ENCODE measurements at regions not wholly inside any gene's neighbourhood (a gene's known extent, or its start where the extent isn't known, plus 50 kb on each side); places are given as distances from the start of the nearest gene placed in this dataset.

DNA sequence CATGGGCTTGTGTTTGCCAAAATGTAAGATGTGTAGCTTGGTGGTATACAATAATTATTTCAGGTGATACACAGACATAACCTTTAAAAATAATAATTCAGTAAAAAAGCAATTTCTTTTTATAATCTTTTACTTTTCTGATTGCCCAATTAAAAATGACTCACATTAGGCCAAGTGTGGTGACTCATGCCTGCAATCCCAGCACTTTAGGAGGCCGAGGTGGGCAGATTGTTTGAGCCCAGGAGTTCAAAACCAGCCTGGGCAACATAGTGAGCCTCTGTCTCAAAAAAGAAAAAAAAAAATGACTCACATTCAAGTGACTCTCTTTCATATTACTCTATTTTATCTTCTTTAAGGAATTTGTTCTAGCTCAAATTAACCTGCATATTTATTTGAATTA, 449.4 kb upstream of the HTR2C start:
- Histone ChIP-seq H3K9me2 (replicated peaks; ENCODE audit: insufficient read depth, low read length) (no peaks in the 10 kb centered on the region), H3K4me2 (ENCODE audit: low read depth, low read length, poor library complexity, severe bottlenecking) (no peak overlapping the region), H3K36me3 (ENCODE audit: insufficient read depth, low read length) (no peaks in the 10 kb centered on the region)

DNA sequence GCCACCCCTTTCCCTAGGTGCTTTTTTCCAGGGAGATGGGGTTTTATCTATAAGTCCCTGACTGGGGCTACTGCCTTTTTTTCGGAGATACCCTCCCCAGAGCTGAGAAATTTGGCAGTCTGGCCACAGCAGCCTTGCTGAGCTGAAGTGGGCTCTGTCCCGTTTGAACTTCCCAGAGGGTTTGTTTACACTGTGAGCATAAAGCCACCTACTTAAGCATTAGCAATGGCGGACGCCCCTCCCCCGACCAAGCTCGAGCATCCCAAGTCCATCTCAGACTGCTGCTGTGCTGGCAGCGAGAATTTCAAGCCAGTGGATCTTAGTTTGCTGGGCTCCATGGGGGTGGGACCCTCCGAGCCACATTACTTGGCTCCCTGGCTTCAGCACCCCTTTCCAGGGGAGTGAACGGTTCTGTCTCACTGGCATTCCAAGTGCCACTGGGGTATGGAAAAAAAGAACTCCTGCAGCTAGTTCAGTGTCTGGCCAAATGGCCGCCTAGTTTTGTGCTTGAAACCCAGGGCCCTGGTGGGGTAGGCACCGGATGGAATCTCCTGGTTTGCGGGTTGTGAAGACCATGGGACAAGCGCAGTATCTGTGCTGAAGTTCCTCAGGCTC, 456.4 kb upstream of the HTR2C start:
- Histone ChIP-seq H3K27me3 (ENCODE audit: low read length) (no peaks in the 10 kb centered on the region), H3K9me2 (replicated peaks; ENCODE audit: insufficient read depth, low read length) (no peaks in the 10 kb centered on the region), H3K9me3 (ENCODE audit: low read length) (no peaks in the 10 kb centered on the region), H4K20me1 (ENCODE audit: insufficient read depth, low read depth, low read length) (no peaks in the 10 kb centered on the region), H3K9ac (ENCODE audit: low read length) (no peak overlapping the region), H3K4me3 (ENCODE audit: low read length) (no peak overlapping the region), H2AFZ (ENCODE audit: low read length) (no peak overlapping the region), H3K27ac (ENCODE audit: low read length) (no peak overlapping the region), H3K79me2 (ENCODE audit: low read length) (no peaks in the 10 kb centered on the region), H3K4me1 (ENCODE audit: low read length) (no peaks in the 10 kb centered on the region), H3K36me3 (ENCODE audit: insufficient read depth, low read length) (no peaks in the 10 kb centered on the region), H3K4me2 (ENCODE audit: low read depth, low read length, poor library complexity, severe bottlenecking) (no peak overlapping the region)
- DNase-seq: no peak

More for the DNA sequence above, 449.4 kb upstream of the HTR2C start:
- no peak overlapping the region for H3K27ac ChIP-seq (ENCODE audit: low read length)
- no peak for DNase-seq
- H4K20me1 ChIP-seq (ENCODE audit: insufficient read depth, low read depth, low read length): no peaks in the 10 kb centered on the region
- no peaks in the 10 kb centered on the region for H3K79me2 ChIP-seq (ENCODE audit: low read length)
- H3K4me3 ChIP-seq (ENCODE audit: low read length): no peak overlapping the region
- H3K9me3 ChIP-seq (ENCODE audit: low read length): no peaks in the 10 kb centered on the region
- H3K4me1 ChIP-seq (ENCODE audit: low read length): no peaks in the 10 kb centered on the region
- no peaks in the 10 kb centered on the region for H3K27me3 ChIP-seq (ENCODE audit: low read length)
- no peak overlapping the region for H3K9ac ChIP-seq (ENCODE audit: low read length)
- H2AFZ ChIP-seq (ENCODE audit: low read length): no peak overlapping the region

DNA sequence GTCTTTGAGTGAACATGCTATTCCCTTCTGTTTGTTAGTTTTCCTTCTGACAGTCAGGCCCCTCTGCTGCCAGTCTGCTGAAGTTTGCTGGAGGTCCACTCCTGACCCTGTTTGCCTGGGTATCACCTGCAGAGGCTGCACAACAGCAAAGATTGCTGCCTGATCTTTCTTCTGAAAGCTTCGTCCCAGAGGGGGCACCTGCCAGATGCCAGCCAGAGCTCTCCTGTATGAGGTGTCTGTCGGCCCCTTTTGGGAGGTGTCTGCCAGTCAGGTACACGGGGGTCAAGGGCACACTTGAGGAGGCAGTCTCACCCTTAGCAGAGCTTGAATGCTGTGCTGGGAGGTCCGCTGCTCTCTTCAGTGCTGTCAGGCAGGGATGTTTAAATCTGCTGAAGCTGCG, 456.9 kb upstream of the HTR2C start:
- Histone ChIP-seq H3K9me2 (replicated peaks; ENCODE audit: insufficient read depth, low read length) (no peaks in the 10 kb centered on the region), H3K79me2 (ENCODE audit: low read length) (no peaks in the 10 kb centered on the region), H3K9ac (ENCODE audit: low read length) (no peak overlapping the region), H4K20me1 (ENCODE audit: insufficient read depth, low read depth, low read length) (no peaks in the 10 kb centered on the region), H2AFZ (ENCODE audit: low read length) (no peak overlapping the region), H3K4me3 (ENCODE audit: low read length) (no peak overlapping the region), H3K27me3 (ENCODE audit: low read length) (no peaks in the 10 kb centered on the region), H3K4me1 (ENCODE audit: low read length) (no peaks in the 10 kb centered on the region), H3K36me3 (ENCODE audit: insufficient read depth, low read length) (no peaks in the 10 kb centered on the region), H3K4me2 (ENCODE audit: low read depth, low read length, poor library complexity, severe bottlenecking) (no peak overlapping the region), H3K27ac (ENCODE audit: low read length) (no peak overlapping the region), H3K9me3 (ENCODE audit: low read length) (no peaks in the 10 kb centered on the region)
- no peak for DNase-seq

DNA sequence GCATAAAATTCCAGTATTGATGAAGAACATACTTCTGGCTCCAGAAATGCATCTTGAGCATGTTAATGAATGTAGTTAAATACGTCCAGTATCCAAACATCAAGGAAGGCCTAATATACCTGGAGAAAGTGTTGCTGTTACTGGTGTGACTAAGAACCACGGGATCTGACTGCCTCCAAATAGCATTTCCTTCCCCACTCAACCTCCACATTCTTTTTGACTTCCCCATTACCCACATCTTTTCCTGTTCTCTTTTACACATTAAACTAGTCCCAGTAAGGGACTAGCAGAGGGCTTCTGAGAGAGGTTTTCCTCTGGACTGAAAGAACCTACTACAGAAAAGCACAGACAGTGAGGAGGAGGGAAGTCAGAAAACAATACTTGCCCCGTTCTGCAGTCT, 482.8 kb upstream of the HTR2C start:
- Histone ChIP-seq H3K9ac (ENCODE audit: low read length) (no peak overlapping the region), H3K4me2 (ENCODE audit: low read depth, low read length, poor library complexity, severe bottlenecking) (no peak overlapping the region), H3K9me2 (replicated peaks; ENCODE audit: insufficient read depth, low read length) (no peaks in the 10 kb centered on the region), H3K27me3 (ENCODE audit: low read length) (no peaks in the 10 kb centered on the region), H3K4me3 (ENCODE audit: low read length) (no peak overlapping the region), H3K4me1 (ENCODE audit: low read length) (no peaks in the 10 kb centered on the region), H3K9me3 (ENCODE audit: low read length) (no peaks in the 10 kb centered on the region), H4K20me1 (ENCODE audit: insufficient read depth, low read depth, low read length) (no peaks in the 10 kb centered on the region), H3K27ac (ENCODE audit: low read length) (no peak overlapping the region), H3K79me2 (ENCODE audit: low read length) (no peaks in the 10 kb centered on the region), H2AFZ (ENCODE audit: low read length) (no peak overlapping the region), H3K36me3 (ENCODE audit: insufficient read depth, low read length) (no peaks in the 10 kb centered on the region)
- DNase-seq: no peak

DNA sequence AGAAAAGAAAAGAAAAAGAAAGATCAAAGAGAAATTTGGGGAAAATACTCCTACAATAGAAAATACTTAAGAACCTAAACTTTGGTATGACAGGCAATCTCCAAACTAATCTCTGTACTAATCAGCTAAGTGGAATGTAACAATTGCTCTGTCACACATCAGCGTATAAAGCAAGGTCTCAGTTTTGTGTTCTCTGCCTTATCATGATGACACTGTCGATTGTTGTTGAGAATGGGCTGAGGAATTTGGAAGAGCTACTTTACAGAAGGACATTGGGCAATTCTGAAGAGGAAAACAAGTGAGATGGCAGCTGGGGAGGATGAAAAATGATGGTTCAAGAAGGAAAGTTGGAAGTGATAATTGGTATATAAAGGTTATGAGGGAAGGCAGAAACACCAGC, 486.0 kb upstream of the HTR2C start:
- Histone ChIP-seq H3K27me3 (ENCODE audit: low read length) (no peaks in the 10 kb centered on the region), H4K20me1 (ENCODE audit: insufficient read depth, low read depth, low read length) (no peaks in the 10 kb centered on the region), H2AFZ (ENCODE audit: low read length) (no peak overlapping the region), H3K4me2 (ENCODE audit: low read depth, low read length, poor library complexity, severe bottlenecking) (no peak overlapping the region), H3K36me3 (ENCODE audit: insufficient read depth, low read length) (no peaks in the 10 kb centered on the region), H3K9me3 (ENCODE audit: low read length) (no peaks in the 10 kb centered on the region), H3K9me2 (replicated peaks; ENCODE audit: insufficient read depth, low read length) (no peaks in the 10 kb centered on the region), H3K27ac (ENCODE audit: low read length) (no peak overlapping the region), H3K79me2 (ENCODE audit: low read length) (no peaks in the 10 kb centered on the region), H3K4me3 (ENCODE audit: low read length) (no peak overlapping the region), H3K4me1 (ENCODE audit: low read length) (no peaks in the 10 kb centered on the region), H3K9ac (ENCODE audit: low read length) (no peak overlapping the region)
- DNase-seq: no peak

DNA sequence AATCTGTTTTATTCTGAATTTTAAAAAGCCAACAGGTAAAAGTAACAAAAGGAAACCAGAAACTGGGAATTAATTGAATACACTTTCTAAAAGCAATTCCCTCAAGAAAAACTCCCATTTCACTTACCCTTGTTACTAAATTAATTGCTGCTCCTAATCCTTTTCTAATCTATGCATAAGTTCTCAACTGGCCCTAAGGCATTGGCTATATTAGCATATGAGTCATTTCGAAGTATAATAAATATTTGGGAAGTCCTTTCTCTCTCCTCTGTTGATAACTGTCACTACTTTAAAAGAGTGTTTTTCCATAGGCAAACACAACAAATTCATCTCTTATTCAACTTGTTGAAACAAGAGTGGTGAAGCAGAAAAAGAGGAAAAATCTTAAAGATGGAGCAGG, 486.5 kb upstream of the HTR2C start:
- H3K4me3 ChIP-seq (ENCODE audit: low read length): no peak overlapping the region
- H4K20me1 ChIP-seq (ENCODE audit: insufficient read depth, low read depth, low read length): no peaks in the 10 kb centered on the region
- H3K36me3 ChIP-seq (ENCODE audit: insufficient read depth, low read length): no peaks in the 10 kb centered on the region
- H3K4me1 ChIP-seq (ENCODE audit: low read length): no peaks in the 10 kb centered on the region
- no peak for DNase-seq
- H3K9me2 ChIP-seq (replicated peaks; ENCODE audit: insufficient read depth, low read length): no peaks in the 10 kb centered on the region
- H3K4me2 ChIP-seq (ENCODE audit: low read depth, low read length, poor library complexity, severe bottlenecking): no peak overlapping the region
- H3K27ac ChIP-seq (ENCODE audit: low read length): no peak overlapping the region
- H2AFZ ChIP-seq (ENCODE audit: low read length): no peak overlapping the region
- no peak overlapping the region for H3K9ac ChIP-seq (ENCODE audit: low read length)
- no peaks in the 10 kb centered on the region for H3K27me3 ChIP-seq (ENCODE audit: low read length)
- H3K79me2 ChIP-seq (ENCODE audit: low read length): no peaks in the 10 kb centered on the region
- no peaks in the 10 kb centered on the region for H3K9me3 ChIP-seq (ENCODE audit: low read length)

DNA sequence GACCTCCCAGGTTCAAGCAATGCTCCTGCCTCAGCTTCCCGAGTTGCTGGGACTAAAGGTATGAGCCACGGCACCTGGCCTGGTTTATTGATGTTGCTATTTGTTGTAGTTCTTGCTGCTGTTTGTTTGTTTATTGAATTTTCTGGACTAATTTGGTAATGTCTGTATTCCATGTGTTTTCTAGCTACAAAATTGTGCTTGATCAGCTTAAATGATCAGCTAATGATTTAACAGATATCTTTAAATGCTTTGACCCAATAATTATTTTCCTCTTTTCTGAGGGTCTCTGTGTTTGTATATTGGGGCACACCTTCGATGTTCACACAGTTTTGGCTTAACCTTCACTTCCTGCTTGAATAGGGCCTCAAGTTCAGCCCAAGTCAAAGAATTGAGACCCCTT, 488.1 kb upstream of the HTR2C start:
- H3K4me1 ChIP-seq (ENCODE audit: low read length): no peaks in the 10 kb centered on the region
- no peak overlapping the region for H2AFZ ChIP-seq (ENCODE audit: low read length)
- no peak for DNase-seq
- H3K9ac ChIP-seq (ENCODE audit: low read length): no peak overlapping the region
- H3K36me3 ChIP-seq (ENCODE audit: insufficient read depth, low read length): no peaks in the 10 kb centered on the region
- no peaks in the 10 kb centered on the region for H4K20me1 ChIP-seq (ENCODE audit: insufficient read depth, low read depth, low read length)
- H3K27ac ChIP-seq (ENCODE audit: low read length): no peak overlapping the region
- H3K9me2 ChIP-seq (replicated peaks; ENCODE audit: insufficient read depth, low read length): no peaks in the 10 kb centered on the region
- no peaks in the 10 kb centered on the region for H3K27me3 ChIP-seq (ENCODE audit: low read length)
- H3K4me2 ChIP-seq (ENCODE audit: low read depth, low read length, poor library complexity, severe bottlenecking): no peak overlapping the region
- no peak overlapping the region for H3K4me3 ChIP-seq (ENCODE audit: low read length)
- H3K79me2 ChIP-seq (ENCODE audit: low read length): no peaks in the 10 kb centered on the region
- no peaks in the 10 kb centered on the region for H3K9me3 ChIP-seq (ENCODE audit: low read length)

DNA sequence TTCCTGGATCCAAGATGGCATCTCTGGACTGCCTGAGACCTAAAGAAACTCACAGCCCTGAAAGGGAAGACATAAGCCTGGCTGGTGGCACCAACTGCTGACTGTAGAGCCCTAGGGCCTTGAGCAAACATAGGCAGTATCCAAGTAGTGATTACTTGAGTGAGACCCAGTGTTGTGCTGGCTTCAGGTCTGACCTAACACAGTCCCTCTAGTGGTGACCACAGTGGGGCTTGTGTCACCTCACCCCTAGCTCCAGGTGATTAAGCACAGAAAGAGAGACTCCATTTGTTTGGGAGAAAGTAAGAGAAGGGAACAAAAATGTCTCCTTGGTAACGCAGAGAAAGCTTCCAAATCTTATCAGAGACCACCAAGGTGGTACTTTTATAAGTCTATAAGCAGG, 496.3 kb upstream of the HTR2C start:
- Histone ChIP-seq H3K9me3 (ENCODE audit: low read length) (no peaks in the 10 kb centered on the region), H3K9ac (ENCODE audit: low read length) (no peak overlapping the region), H3K4me1 (ENCODE audit: low read length) (no peaks in the 10 kb centered on the region), H3K27me3 (ENCODE audit: low read length) (no peaks in the 10 kb centered on the region), H2AFZ (ENCODE audit: low read length) (no peak overlapping the region), H4K20me1 (ENCODE audit: insufficient read depth, low read depth, low read length) (no peaks in the 10 kb centered on the region), H3K4me3 (ENCODE audit: low read length) (no peak overlapping the region), H3K27ac (ENCODE audit: low read length) (no peak overlapping the region), H3K79me2 (ENCODE audit: low read length) (no peaks in the 10 kb centered on the region), H3K4me2 (ENCODE audit: low read depth, low read length, poor library complexity, severe bottlenecking) (no peak overlapping the region), H3K9me2 (replicated peaks; ENCODE audit: insufficient read depth, low read length) (no peaks in the 10 kb centered on the region; the same call in 1 of the 2 replicates), H3K36me3 (ENCODE audit: insufficient read depth, low read length) (no peaks in the 10 kb centered on the region)
- DNase-seq: no peak

DNA sequence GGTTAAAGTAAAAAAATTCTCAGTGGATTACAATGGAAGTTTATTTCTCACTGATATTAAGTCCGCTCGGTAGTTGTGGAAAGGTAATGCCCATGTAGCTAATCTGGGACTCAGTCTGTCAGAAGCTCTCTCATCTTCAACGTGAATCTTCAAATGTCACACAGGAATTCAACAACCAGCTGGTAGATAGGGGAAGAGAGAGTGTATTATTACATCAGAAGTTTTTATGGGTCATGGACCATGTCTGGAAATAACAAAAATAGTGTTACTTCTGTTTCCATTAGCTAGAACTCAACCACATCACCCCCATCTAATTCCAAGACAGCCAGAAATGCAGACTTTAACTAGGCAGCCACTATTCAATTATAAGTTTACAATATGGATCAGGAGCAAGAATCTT, 506.1 kb upstream of the HTR2C start:
- no peaks in the 10 kb centered on the region for H3K79me2 ChIP-seq (ENCODE audit: low read length)
- H3K4me2 ChIP-seq (ENCODE audit: low read depth, low read length, poor library complexity, severe bottlenecking): no peak overlapping the region
- no peak overlapping the region for H2AFZ ChIP-seq (ENCODE audit: low read length)
- H3K9me2 ChIP-seq (replicated peaks; ENCODE audit: insufficient read depth, low read length): no peaks in the 10 kb centered on the region
- no peaks in the 10 kb centered on the region for H3K9me3 ChIP-seq (ENCODE audit: low read length)
- no peaks in the 10 kb centered on the region for H3K36me3 ChIP-seq (ENCODE audit: insufficient read depth, low read length)
- H3K4me1 ChIP-seq (ENCODE audit: low read length): no peaks in the 10 kb centered on the region
- no peak for DNase-seq
- no peaks in the 10 kb centered on the region for H3K27me3 ChIP-seq (ENCODE audit: low read length)
- H3K9ac ChIP-seq (ENCODE audit: low read length): no peak overlapping the region
- no peak overlapping the region for H3K27ac ChIP-seq (ENCODE audit: low read length)
- no peak overlapping the region for H3K4me3 ChIP-seq (ENCODE audit: low read length)
- no peaks in the 10 kb centered on the region for H4K20me1 ChIP-seq (ENCODE audit: insufficient read depth, low read depth, low read length)
